ENCODE measurements at regions not wholly inside any gene's neighbourhood (a gene's known extent, or its start where the extent isn't known, plus 50 kb on each side); places are given as distances from the start of the nearest gene placed in this dataset.

DNA sequence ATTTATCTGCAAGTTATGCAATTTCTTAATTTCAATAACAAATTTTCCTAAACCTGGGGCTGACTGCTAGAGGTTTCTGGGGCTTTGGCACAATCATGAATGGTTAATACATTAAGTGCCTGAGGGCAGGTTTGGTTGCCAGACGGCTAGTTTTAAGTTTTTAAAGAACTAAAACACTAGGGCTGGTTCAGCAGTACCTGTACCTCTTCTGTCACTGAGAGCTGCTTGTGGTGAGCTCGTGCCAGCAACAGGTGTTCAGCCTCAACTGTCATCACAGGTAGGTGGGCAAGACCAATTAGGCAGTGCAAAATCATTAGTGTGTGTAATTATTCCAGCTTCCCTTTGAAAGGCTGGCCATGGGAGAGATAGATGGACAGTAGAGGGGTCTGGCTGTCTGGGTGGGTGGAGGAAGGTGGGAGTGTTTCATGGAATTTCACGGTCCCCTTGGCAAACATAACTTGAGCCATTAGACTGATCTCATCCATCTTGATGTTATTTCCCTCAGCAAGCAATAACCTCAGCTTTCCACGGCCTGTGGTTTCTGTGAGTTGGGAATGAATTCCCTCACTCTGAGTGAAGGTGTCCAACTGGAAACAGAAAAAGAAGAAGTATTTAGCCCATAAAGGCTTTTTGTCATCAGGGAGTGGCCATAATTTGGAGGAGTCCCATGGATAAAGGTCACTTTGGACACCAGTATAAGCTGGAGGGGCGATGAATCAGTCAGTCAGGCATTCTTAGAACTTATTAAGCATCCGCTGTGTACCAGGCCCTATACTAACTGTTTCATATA, 114.8 kb downstream of the SNX19 start:
- DNase-seq (ENCODE audit: low read depth in 2 of 2), result peak in 1 of 2 donors; percentile 59
- TF ChIP-seq, protein P1, sequence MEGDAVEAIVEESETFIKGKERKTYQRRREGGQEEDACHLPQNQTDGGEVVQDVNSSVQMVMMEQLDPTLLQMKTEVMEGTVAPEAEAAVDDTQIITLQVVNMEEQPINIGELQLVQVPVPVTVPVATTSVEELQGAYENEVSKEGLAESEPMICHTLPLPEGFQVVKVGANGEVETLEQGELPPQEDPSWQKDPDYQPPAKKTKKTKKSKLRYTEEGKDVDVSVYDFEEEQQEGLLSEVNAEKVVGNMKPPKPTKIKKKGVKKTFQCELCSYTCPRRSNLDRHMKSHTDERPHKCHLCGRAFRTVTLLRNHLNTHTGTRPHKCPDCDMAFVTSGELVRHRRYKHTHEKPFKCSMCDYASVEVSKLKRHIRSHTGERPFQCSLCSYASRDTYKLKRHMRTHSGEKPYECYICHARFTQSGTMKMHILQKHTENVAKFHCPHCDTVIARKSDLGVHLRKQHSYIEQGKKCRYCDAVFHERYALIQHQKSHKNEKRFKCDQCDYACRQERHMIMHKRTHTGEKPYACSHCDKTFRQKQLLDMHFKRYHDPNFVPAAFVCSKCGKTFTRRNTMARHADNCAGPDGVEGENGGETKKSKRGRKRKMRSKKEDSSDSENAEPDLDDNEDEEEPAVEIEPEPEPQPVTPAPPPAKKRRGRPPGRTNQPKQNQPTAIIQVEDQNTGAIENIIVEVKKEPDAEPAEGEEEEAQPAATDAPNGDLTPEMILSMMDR (IDR thresholded peaks at IDR 0.05; ENCODE audit: low read depth, low read length), result no peak

DNA sequence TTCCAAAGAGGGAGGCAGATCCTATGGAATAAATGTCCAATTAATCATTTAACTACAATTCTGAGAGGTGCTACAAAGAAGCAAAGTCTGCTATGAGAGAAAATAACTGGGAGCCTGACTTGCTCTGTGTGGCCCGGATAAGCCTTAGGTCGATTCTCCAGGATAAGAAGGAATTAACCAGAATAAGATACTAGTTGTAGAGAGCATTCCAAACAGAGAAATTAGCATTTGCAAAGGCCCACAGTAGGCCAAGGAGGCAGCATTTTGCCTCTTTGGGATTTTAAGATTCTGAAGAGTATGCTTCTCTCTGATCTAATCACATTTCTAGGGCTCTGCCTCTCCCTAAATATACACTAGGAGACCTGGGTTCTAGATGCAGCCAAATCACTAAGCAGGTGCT, 113.7 kb downstream of the SNX19 start:
- H3K4me3 ChIP-seq (replicated peaks in 1 of 2; ENCODE audit: low read depth in 2 of 2, low read length in 2 of 2), result no peak overlapping the region
- TF ChIP-seq, protein P1 (IDR thresholded peaks at IDR 0.05; ENCODE audit: low read depth, low read length), result no peak
- DNase-seq (ENCODE audit: low read depth in 2 of 2), result no peak

More for the DNA sequence above, 114.8 kb downstream of the SNX19 start:
- no peak overlapping the region for H3K4me3 ChIP-seq (replicated peaks in 1 of 2; ENCODE audit: low read depth in 2 of 2, low read length in 2 of 2)

DNA sequence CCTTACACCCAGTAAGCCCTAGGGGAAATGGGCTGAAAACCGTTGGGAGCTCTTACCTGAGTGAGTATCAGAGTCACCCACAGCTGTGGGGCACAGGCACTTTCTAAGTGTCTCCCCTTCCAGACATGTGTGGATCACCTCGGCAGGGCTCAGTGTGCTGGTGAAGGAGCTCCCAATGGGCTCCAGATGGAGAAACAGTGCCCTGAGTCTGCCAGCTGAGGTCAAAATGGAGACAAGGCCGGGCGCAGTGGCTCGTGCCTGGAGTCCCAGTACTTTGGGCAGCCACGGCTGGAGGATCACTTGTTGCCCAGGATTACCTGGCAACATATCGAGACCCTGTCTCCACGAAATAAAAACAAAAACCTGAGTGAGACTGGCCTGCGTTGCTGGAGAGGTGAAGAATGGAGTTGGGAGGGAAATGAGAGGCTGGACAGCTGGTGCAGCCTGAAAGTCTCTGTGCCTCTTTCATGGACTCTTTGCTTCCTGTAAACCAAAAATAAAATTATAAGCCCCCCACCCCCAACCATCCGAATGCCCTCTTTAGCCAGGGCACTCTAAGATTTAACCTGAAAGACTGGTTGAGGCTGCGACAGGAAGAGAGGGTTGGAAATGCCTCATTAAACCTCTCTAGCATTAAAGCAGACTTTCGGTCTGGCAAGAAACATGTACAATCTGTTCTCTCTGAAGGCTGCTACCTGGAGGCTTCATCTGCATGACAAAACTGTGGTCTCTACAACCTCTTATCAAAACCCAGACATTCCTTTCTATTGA, 111.8 kb downstream of the SNX19 start:
- no peak for DNase-seq (ENCODE audit: low read depth in 2 of 2)
- no peak overlapping the region for H3K4me3 ChIP-seq (replicated peaks in 1 of 2; ENCODE audit: low read depth in 2 of 2, low read length in 2 of 2)
- TF ChIP-seq, protein P1 (IDR thresholded peaks at IDR 0.05; ENCODE audit: low read depth, low read length), result no peak

DNA sequence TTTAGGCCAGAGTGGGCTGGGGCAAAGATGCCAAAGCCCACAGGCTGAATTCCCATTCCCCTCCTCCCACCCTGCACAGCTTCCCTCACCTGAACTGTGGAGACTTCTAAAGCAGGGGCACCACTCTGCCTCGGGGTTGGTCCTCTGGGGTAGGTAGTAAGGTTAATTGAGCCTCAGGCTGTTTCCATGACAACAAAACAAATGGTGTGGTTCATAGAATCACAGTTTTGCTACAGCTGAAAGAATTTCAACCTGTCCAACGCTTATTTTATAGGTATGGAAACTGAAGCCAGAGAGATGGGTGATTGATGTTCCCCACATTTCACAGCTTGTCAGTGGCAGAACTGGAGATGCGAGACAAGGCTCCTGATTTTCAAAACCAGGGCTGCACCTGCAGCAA, 109.5 kb downstream of the SNX19 start:
- no peak overlapping the region for H3K4me3 ChIP-seq (replicated peaks in 1 of 2; ENCODE audit: low read depth in 2 of 2, low read length in 2 of 2)
- DNase-seq (ENCODE audit: low read depth in 2 of 2), result no peak
- TF ChIP-seq, protein P1 (IDR thresholded peaks at IDR 0.05; ENCODE audit: low read depth, low read length), result no peak

DNA sequence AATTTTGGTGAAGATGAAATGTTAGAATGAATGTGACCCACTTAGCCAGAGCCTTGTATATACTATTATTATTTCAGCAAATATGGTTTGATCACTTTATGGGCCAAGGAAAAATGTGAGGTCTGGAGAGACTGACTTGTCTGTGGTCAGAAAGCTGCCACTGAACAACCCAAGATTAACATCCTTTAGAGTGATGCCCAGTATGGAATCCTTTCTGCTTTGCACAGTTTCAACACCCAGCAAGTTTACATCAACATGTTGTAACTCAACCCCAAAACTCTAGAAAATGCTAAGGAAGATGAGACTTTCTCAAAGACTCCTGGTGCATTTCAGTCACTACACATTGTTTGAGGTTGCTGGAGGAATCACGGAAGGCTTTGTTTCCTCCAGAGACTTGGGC, 107.7 kb downstream of the SNX19 start:
- no peak overlapping the region for H3K4me3 ChIP-seq (replicated peaks in 1 of 2; ENCODE audit: low read depth in 2 of 2, low read length in 2 of 2)
- no peak for DNase-seq (ENCODE audit: low read depth in 2 of 2)
- TF ChIP-seq, protein P1 (IDR thresholded peaks at IDR 0.05; ENCODE audit: low read depth, low read length), result no peak

DNA sequence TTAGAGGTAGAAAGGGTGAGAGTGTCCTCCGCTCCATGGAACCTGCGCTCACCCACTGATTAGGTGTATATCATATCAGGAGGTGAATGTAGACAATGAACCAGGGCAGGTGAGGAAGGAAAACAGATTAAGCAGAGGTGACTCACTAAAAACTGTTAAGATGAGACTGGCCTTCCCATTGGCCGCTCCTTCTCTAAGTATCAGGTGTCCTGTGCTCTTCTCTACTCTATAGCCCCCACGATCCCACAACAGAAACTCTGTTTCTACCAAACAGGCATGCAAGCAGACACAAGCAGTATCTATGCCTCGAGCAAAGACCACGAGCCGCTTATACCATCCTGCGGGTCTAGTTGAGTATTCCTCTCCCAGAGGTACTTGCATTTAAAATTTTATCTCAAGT, 103.1 kb downstream of the SNX19 start:
- DNase-seq (ENCODE audit: low read depth in 2 of 2), result no peak
- TF ChIP-seq, protein P1 (IDR thresholded peaks at IDR 0.05; ENCODE audit: low read depth, low read length), result no peak
- H3K4me3 ChIP-seq (replicated peaks in 1 of 2; ENCODE audit: low read depth in 2 of 2, low read length in 2 of 2), result no peak overlapping the region

All from cardiac fibroblast (primary cell).